HG03469 (cell line): ENCODE measurements at regions not wholly inside any gene's neighbourhood (a gene's known extent, or its start where the extent isn't known, plus 50 kb on each side); places are given as distances from the start of the nearest gene placed in this dataset.

Experiments
- ATAC-seq: cut with Tn5 transposase; IDR thresholded peaks from one replicate; pipeline ENCODE4 v1.9.1; 2021; ENCODE audit warnings: mild to moderate bottlenecking, moderate library complexity, moderate number of reproducible peaks; ENCODE audit not compliant: unreplicated experiment

GRCh38 chr18:53937037-53937436, 287.4 kb downstream of the MBD2 start:
- ATAC-seq: no peak

DNA sequence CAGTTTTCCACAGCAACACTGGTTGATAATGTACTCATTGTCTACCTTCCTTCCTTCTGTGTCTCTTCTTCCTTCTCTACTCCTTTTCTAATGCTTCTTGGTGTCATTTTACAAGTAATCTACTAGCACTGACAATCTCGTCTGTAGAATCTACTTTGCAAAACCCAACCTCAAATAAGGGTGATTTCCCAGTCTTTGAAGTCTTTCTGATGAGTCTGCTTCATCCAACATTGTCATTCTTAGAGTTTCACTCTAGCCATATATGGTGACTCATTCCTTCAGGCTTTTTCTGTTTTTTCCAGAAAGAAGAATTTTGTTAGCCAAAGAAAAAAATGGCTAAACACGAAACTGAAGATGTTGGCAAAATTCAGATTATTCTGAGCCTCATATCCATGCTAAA, 288.7 kb downstream of the MBD2 start:
- no peak for ATAC-seq

DNA sequence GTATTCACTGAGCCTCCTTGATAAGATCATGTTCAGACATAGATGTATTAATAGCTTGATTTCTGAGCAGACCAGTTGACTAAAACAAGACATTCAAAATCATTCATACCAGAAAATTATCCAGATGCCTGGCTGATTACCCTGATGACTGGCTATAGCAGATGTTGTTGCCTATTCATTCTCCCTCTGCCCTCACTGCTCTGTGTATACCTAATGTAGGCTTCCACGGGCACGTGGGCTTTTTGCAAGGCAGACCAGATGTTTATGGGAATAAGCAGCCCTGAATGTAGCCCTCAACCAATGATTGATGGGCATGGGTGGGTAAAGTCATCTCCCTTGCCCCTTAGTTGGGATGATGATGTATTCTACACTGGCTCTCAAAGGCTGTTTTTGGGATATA, 289.1 kb downstream of the MBD2 start:
- ATAC-seq: no peak

DNA sequence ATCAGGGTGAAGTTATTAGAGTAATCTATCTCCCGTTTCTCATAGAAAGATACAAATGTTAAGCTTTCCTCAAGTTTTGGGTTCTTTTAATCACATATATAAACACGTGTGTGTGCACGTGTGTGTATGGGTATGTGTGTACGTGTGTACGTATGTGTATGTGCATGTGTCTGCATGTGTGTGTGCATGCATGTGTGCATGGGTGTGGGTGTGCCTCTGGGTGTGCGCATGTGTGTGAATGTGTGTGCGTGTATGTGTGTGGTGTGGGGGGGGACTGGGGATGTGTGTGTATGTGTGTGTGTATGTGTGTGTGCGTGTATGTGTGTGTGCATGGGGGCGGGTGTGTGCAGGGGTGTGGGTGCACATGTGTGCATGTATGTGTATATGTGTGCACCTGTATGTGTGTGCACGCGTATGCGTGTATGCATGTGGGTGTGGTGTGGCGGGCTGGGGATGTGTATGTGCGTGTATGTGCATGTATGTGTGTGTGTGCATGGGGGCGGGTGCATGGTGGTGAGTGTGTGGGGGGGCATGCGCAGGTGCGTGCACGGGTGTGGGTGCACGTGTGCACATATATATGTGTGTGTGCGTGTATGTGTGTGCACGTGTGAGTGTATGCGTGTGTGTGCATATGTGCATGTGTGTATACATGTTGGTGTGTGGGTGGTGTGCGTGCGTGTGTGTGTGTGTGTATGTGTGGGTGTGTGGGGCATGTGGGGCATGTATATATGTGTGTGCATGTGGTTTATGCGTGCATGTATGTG, 304.0 kb downstream of the MBD2 start:
- no peak for ATAC-seq

DNA sequence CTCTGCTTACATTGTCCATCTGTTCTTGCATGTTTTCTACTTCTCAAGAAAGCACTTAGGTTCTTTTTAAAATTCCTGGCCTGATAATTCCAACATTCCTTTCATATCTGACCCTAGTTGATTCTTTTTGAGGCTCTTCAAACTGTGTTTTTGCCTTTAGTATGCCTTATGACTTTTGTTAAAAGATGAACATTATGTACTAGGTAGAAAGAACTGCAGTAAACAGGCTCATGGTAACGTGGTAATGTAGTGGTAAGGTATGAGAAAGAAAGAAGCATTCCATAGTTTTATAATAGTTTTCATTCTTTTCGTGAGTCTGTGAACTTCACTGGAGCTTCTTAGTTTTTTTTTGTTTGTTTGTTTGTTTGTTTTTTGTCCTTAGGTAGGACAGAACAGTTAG, 306.4 kb downstream of the MBD2 start:
- ATAC-seq: no peak

DNA sequence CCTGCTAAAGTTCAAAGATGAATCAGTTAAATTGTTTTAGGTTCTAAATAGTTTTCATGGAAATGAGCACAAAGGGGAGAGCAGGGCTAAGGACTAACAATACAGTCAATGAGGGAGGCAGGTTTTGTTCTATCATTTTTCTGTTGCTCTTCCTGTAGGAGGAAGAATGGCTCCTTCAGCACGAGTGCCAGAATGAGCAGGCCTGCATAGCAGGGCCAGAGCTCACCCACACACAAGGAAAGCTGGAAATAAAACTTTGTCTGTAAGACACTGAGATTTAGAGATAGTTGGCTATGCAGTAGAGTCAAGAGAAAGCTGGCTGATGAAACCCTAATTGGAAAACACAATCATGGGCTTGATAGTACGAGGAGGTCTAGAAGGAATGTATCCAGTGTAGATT, 313.3 kb downstream of the MBD2 start:
- ATAC-seq: no peak

DNA sequence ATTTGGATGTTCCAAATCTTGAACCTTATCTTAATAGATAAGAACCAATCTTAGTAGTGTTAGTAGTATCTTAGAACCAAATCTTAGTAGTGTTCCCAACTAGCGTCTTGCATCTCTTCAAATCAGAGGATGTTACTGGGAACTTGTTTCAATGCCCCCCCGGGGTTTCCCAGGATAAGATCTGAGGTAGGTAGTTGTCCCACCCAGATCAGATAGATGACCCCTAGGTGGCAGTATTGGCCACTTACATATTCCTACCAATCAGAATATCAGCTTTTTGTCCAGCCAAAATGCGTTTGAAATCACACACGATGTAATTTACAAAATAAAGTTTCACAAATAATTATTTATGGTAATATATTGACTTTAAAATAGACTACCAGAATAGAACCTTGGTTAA, 314.8 kb downstream of the MBD2 start:
- ATAC-seq: peak; percentile 76

- no peak for ATAC-seq
Measured at GRCh38 chr18:53907921-53908320, 316.5 kb downstream of the MBD2 start.

DNA sequence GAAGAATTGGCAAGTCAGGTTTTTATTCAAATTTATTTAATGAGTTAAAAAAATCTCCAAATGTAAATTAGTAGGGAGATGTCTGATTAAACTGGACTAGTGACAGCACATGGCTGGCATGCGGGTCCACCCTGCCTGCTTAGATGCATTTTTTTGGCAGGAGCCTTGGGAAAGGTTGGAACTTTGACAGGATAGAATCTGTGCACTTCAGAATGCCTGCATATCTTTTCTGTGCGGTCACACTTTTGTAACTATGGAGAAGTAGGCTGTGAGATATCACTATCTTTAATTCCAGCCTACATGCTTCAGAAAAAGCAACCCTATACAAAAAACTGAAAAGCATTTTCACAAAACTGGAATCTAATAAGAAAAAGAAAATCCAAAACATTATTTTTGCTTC, 317.8 kb downstream of the MBD2 start:
- ATAC-seq: no peak

- no peak for ATAC-seq
Measured at GRCh38 chr18:53894675-53895442, 329.6 kb downstream of the MBD2 start.

- ATAC-seq: no peak
Measured at GRCh38 chr18:53887447-53887846, 337.0 kb downstream of the MBD2 start.

DNA sequence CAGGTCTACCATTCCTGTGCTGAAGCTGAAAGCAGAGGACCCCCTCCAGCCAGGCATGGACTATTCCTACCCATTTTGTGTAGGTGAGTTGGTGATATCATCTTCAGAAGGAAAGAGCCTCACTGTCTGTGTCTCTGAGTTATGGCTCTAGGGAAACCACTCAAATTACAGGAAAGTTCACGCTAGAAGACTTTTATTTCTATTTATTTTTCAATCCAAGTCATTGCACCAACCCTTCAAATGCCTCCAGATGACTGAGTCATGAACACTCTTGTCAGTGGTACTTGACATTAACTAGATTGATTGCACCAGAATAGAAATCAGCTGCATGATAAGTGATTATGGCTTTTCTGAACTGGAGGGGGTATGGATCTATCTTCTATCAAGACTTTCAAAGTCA, 338.4 kb downstream of the MBD2 start:
- no peak for ATAC-seq

DNA sequence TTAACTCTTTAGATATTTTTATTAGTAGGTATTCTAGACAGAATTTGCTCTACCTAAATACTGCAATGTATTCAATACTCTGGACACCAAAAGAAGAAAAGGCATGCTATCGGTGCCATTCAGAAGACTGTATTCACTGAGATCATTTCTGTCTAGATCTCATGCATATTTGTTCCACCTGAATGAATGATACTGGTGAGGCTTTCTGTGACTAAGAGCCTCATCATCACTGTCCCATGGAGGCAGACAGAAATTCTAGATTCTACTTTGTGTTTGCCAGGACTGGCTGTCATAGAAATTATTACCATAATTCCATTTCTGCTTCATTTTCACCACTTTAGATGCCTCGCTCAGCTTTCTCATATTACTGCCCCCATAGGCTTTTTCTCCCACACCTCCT, 340.7 kb downstream of the MBD2 start:
- ATAC-seq: no peak

- no peak for ATAC-seq
Measured at GRCh38 chr18:53874103-53874502, 350.4 kb downstream of the MBD2 start.

DNA sequence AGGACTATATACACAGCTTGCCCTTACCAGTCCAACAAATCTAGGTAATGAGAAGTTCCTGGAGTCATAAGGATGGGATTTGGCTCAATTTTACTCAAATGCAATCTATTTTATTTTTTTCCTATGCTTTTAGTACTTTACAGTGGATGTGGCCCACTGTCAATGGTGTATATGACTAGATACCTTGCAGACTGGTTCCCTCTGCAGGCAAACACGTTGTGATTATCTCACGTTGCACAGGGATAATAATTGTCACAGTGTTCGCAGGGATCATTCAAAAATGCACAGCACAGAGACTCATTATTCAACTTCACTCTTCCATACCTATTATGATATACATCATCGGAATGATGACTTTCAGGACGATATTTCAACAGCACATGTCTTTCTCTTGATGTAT, 359.7 kb downstream of the MBD2 start:
- ATAC-seq: no peak

GRCh38 chr18:53862921-53863320, 361.5 kb downstream of the MBD2 start:
- no peak for ATAC-seq

- ATAC-seq: no peak
Measured at GRCh38 chr18:53861185-53861584, 363.3 kb downstream of the MBD2 start.

- no peak for ATAC-seq
Measured at GRCh38 chr18:53859764-53860163, 364.7 kb downstream of the MBD2 start.

DNA sequence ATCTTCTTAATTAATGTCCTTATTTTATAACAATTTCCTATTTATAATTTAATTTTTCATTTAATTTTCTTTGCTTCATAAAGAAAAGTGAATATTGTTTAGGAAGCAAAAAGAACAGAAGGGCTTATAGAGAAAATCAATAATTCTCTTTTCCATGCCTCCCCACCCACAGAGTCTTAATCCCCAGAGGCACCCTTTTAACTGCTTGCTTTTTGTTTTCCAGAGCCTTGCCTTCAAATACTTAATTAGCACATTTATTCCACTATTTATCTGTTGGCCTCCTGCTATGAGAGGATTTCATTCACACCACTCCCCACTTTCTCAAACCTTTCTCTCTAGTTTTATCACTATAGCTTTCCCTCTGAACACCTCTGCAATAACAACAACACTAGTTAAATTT, 373.6 kb downstream of the MBD2 start:
- ATAC-seq: no peak

- no peak for ATAC-seq
Measured at GRCh38 chr18:53843763-53844162, 380.7 kb downstream of the MBD2 start.

GRCh38 chr18:53843113-53843760, 381.2 kb downstream of the MBD2 start:
- no peak for ATAC-seq

DNA sequence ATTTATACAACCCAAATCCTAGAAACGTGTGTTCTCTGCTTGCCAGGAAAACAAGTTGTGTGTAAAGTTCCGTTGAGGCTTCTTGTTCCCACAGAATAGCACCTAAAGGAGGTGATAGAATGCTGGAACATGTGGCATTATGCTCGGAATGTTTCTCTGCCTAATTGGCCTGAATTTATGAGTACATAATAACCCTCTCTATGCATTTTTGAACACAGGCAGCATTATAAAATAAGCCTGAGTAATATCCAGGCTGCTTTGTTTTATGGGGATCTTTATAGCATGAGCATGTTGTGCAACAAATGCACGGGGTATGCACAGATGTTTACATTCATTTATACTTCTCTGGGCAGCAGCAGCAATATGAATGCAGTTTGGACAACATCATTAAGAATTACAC, 385.7 kb downstream of the MBD2 start:
- ATAC-seq: no peak
